ENCODE measurements at regions not wholly inside any gene's neighbourhood (a gene's known extent, or its start where the extent isn't known, plus 50 kb on each side); places are given as distances from the start of the nearest gene placed in this dataset.
"Not testable (repeated sequence)": the region's sequence is repeated elsewhere in the genome, so short reads cannot be mapped to it uniquely, and the experiment has no call there.

DNA sequence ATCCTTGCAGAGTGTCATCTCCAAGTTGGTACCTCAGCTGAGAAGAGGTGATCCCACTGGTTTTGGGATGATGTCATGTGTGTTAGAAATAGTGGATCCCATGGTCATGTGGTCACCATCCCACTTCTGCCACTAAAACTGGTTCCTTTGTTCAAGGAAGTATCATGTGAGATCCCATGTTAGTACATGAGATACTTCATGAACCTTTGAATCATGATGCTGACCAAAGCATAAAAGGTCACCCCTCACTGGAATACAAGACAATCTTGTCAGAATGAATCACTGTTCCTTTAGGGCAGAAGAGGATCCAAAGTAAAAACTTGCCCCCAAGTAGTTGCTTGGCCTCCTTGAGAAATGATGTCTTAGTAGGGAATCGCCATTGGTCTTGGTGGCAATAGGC, 150.9 kb upstream of the MOCS2 start:
- intact Hi-C loops (cut with DNase I): no loop called here
- DNase-seq: no peak

DNA sequence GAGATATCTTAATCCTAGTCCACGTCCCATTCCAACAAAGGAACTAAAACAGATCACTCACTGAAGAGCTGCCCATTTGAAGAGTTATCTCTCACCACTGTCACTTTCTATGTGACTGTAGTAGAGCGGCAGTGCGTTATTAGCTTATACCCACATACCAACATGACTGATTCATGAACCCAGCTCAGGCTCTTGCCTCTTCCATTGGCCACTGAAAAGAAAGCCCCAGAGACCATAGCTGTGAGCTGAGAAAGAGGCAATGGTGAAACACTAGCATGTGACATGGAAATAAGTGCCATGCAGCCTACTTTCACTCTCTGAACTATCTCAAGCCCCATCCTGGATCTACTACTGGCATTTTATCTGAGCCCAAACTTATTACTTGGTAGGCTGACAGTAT, 151.7 kb upstream of the MOCS2 start:
- DNase-seq: no peak
- intact Hi-C loops (cut with DNase I): no loop called here

DNA sequence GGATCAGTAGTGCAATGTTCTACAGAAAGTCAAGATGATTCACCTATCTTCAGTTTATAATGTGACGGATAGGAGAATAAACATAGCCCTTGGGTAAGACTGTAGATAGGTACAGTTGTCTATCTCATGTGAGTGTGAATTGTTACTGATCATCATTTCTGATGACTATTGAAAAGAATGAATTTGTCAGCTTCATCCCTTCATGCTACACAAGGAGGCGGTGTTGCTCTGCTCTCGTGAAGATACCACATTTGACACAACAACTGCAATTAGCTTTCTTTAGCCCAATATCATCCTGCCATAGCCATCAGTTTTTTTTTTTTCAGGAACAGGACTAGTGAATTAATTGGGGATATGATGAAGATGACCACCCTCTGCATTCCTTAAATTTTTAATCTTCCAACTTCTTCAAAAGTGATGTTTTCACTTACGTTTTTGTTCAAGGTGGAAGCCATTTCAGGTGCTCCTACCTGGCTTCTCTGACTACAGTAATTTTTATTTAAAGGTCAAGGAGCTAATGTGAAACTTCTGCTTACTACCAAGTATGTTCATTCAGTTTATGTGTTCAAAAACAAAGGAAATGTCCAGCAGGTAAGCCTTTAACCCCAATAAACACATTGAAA, 152.9 kb upstream of the MOCS2 start:
- intact Hi-C loops (cut with DNase I): no loop called here
- DNase-seq: peak in 2 of 42 donors; percentile 7 to 13

DNA sequence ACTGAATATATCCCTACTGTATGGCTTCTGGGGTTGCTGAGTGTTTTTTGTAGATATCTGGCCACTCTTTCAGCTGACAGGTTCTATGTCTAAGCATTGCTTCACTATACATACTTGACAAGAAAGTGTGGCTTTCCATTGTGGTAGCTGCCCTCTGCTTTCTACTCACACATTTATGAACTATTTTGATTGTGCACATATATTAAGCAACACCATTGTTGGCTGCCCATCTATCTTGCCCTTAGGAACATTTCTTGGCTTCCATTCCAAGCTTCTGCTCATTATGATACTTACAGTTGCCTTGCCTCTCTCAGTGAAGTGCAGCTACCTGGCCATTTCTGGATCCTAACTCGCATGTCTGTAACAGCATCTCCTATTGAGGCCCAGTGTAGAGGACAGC, 153.6 kb upstream of the MOCS2 start:
- intact Hi-C loops (cut with DNase I): no loop called here

DNA sequence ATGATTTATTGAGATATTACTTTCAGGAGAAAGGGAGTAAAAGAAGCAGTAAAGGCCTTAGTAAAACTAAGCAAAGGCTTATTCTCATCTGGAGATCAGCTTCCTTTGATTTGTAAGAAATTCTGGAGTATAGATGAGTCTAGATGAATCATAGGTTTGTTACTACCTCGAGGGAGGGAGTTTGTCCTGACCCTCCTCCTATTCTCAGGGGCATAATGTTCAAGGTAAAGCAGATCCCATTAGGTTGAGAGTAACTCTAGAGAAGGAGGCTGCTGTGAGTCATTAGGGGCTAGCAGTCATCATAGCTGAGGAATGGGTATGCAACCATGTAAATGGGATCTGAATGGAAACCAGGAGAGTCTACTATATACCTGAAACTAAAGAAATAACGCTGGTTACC, 155.5 kb upstream of the MOCS2 start:
- intact Hi-C loops (cut with DNase I): no loop called here

More for the DNA sequence above, 153.6 kb upstream of the MOCS2 start:
- DNase-seq: no peak

DNA sequence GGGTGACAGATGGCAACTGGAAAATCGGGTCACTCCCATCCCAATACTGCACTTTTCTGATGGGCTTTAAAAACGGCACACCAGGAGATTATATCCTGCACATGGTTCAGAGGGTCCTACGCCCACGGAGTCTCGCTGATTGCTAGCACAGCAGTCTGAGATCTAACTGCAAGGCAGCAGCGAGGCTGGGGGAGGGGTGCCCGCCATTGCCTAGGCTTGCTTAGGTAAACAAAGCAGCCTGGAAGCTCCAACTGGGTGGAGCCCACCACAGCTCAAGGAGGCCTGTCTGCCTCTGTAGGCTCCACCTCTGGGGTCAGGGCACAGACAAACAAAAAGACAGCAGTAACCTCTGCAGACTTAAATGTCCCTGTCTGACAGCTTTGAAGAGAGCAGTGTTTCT, 158.7 kb upstream of the MOCS2 start:
- DNase-seq; intact Hi-C loops (cut with DNase I): not testable (repeated sequence)

More for the DNA sequence above, 155.5 kb upstream of the MOCS2 start:
- DNase-seq: no peak

DNA sequence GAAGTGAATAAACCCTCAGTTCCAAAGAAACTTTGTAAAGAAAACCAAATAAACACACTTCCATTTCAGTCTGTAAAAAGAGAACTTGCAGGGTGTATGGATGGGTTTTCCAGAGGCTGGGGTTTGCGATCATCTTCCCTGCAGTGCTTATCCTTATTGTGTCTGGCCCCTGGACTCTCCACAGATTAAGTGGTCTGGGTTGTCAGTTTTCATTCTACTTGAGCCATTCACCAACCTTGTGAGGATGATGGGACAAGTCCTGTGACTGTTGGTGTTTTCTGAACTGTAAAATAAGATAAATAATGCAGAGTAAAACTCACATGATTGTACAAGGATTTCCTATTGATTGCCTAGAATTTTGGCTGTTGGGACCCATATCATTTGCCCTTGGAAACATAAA, 166.1 kb upstream of the MOCS2 start:
- no peak for DNase-seq
- intact Hi-C loops (cut with DNase I): no loop called here

DNA sequence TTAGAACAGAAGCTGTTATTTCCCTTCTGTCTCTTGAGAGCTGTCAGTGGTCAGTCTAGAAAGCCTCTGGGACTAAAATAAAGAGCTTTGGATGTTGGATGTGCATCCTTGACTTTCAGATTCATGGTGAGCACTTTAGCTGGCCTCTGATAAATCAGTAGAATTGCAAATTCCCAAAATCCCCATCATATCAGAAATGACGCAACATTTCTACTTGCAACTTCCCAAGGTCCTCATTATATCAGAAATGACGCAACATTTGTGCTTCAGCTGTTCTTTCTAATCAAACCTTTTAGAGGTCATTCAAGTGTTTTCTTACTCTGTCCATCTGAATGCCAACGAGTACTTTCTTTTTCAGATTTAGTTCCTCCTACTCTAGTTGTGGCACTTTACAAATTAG, 167.3 kb upstream of the MOCS2 start:
- no peak for DNase-seq
- intact Hi-C loops (cut with DNase I): no loop called here

DNA sequence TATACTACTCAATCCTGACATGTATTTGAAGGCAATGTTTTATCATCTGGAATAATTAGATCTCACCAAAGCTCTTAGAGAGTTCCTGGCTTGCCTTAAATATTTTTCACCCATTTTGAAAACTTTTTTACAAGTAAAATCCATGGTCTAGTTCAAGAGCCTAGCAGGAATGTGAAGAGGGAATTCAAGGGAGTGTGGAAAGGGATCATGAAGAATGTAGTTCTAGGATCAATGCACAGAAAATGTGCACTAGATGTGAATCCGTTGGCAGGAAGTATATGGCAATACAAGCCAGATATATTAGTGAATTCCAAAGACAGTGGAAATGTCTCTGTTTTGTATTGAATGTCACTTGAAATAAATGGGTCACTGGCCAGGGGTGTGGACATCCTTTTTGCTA, 167.9 kb upstream of the MOCS2 start:
- intact Hi-C loops (cut with DNase I): no loop called here
- DNase-seq: no peak

DNA sequence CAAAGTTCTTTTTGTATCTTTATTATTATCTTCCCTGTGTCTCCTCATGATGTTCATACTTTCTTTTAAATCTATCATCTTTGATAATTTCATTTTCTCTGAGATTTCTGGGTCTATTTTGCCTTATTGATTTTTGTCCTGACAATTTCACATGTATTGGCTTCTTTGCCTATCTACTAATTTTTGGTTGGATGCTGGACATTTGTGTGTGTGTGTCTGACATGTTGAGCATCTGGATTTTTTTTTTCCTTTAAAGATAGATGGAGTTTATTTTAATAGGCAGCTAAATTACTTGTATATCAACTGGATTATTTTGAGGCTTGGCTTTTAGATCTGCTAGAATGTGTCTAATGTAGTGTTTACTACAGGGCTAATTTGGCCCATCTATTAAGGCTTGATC, 178.0 kb upstream of the MOCS2 start:
- intact Hi-C loops (cut with DNase I): no loop called here
- DNase-seq: no peak

DNA sequence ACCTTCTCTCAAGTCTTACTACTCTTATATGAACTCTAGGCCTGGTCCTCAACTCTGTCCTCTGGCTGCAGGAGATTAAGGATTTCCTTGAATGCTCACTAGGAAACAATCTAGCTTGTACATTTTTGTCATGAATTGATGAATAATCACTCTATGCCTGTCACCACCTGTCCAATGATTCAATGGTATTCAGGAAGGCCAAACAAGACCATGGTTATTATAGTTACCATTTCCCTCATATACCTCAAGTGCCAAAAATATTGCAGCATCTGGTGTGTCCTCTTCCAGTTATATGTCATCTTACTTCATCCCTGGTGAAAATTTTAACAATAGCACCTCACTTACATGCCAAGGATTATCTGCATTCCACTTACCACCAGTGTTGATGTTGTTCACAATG, 179.0 kb upstream of the MOCS2 start:
- intact Hi-C loops (cut with DNase I): no loop called here
- DNase-seq: no peak

DNA sequence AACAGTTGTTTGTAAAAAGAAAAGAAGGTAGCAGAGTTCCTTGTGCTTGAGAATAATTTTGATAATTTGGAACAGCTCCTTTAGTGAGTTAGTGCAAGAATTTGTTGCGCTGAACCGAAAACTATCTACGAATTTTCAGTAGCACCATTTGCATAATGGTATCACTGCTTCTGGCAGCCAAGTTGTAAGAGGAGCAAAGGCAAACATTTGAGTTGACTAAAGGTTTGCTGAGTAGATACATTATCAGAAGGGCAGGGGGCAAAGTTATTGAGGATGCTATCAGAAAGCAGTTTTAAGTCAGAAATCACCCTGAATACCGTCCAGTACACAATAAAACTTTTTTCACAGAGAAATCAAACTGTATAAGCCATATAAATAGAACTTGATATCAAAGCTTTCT, 181.5 kb upstream of the MOCS2 start:
- intact Hi-C loops (cut with DNase I): no loop called here
- DNase-seq: no peak

DNA sequence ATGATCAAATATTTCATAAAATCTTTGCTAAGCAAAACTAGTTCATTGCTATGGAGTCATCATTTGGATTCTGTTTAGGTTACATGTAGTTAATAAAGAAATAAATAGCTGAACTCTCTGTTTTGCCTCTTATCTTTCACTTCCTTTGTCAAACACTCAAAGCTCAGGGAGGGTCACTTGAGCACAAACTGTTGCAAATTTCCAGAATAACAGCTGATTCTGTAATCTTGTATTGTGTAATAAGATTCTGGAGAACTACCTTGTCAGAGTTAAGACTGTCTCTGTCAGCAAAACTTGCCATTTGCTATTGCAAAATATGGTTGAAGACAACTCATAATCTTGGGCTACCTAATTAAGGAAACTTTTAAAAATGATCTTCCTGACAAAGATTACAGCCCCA, 182.0 kb upstream of the MOCS2 start:
- intact Hi-C loops (cut with DNase I): no loop called here
- DNase-seq: no peak

DNA sequence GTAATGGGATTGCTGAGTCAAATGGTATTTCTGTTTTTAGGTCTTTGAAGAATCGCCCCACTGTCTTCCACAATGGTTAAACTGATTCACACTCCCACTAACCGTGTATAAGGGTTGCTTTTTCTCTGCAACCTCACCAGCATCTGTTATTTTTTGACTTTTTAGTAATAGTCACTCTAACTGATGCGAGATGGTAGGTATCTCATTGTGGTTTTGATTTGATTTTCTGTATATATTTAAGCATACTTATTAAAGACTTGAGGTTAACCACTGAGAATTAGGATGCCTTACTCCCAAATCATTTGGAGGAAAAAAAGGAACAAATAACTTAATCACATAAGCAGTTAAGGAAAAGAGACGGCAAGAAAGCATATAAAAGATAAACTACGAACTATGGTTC, 181.6 kb upstream of the FST start:
- intact Hi-C loops (cut with DNase I): no loop called here
- no peak for DNase-seq

DNA sequence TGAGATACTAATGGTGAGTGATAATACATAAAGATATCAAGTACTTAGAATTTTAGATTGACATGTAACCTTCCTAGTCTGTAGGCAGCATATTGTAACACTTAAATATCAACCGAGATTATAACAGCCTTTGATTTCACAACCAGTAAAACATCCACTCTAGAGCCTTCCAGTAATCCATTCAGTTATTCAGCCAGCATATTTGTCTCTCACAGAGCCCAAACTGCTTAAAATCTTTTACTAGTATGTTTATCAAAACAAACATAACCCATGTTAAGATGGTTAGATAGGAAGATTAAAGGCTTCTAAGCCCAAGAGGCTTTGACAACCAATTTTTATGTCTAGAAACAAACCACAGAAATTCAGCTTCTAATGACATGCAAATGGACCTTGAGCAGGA, 177.9 kb upstream of the FST start:
- intact Hi-C loops (cut with DNase I): no loop called here

DNA sequence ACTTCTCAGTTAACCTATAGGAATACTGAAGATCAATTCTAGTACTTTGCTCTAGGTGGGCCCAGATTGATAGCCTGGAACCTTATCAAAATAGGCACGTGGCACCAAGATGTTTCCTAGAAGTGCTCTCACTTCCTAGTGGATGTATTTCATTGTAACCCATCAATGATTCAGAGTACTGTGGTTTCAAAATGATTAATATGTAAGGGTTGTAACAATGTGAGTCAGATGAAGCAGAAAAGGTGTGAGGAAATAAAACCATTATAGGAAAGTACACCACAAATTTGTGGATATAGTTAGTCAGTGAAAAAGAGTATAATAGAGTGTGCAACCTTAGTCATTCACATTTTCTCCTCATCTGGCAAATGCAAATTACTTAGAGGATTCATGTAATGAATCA, 177.3 kb upstream of the FST start:
- DNase-seq: no peak
- intact Hi-C loops (cut with DNase I): no loop called here

More for the DNA sequence above, 177.9 kb upstream of the FST start:
- no peak for DNase-seq

DNA sequence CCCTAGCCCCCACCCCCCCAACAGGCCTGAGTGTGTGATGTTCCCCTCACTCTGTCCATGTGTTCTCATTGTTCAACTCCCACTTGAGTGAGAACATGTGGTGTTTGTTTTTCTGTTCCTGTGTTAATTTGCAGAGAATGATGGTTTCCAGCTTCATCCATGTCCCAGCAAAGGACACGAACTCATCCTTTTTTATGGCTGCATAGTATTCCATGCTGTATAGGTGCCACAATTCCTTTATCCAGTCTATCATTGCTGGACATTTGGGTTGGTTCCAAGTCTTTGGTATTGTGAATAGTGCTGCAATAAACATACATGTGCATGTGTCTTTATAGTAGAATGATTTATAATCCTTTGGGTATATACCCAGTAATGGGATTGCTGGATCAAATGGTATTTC, 175.1 kb upstream of the FST start:
- DNase-seq; intact Hi-C loops (cut with DNase I): not testable (repeated sequence)

DNA sequence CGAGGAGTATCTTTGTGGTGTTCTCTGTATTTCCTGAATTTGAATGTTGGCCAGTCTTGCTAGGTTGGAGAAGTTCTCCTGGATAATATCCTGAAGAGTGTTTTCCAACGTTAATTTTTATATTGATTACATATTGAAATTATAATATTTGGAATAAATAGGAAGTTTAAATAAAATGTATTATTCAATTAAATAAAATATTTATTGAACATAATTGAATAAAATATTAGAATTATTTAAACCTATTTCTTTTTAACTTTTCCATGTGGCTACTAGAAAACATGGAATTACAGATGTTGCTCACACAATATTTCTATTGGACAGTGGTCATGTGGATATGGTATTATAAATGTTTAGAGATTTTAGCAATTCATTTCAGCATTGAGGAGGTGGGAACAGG, 170.8 kb upstream of the FST start:
- intact Hi-C loops (cut with DNase I): no loop called here
- no peak for DNase-seq

DNA sequence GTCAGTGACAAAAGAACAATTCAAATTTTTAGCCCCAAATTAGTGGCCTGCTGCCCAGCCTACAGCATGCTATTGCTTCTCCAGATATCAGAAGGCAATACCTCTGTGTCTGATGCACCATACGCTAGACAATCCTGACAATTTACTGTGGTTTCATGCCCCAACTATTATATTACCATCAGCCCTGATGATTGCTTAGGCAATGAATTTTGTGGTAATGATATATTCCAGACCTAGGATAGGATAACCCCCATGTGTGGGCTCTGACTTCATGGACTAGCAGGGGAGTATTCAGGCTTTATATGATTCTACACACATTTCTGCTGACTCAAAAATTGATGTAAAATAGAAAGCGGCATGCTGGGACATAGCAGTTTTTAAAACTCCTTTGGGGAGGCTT, 168.7 kb upstream of the FST start:
- DNase-seq: no peak
- intact Hi-C loops (cut with DNase I): no loop called here

DNA sequence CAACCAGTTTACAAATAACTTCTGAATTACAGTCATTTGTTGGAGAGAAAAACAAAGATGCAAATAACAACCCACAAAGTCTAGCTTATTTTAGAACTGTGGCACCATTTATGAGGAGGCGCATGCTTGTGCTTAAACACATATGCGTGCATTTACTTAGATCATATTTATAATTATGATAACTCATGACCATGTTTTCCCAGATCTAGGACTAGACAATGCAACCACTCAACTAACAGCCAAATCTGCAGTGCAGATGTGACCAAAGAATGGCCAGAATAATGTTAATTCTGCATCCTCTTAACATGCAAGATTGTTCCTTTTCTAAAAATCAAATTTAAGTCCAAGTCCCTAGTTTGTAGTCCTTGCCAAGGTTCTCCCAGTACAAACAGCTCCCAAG, 167.3 kb upstream of the FST start:
- intact Hi-C loops (cut with DNase I): no loop called here
- DNase-seq: no peak

DNA sequence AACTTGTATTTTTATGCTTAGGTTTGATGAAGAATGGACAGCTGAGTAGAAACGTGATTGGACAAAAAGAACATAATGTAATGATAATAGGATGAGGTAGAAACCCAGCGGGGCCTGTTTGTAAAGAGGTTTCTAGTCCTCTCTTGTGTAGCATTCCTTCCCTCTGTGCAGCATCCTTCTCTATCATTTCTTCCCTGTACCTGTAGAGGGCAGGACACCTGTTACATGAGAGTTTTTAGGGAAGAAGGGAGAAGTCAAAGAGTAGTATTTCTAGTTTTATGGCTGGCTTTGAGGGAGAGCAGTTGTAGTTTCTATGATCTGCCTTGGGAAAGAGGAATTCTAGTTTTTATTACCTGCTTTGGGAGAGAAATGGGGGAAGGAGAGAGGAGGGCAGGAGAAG, 162.1 kb upstream of the FST start:
- intact Hi-C loops (cut with DNase I): no loop called here
- DNase-seq: no peak

DNA sequence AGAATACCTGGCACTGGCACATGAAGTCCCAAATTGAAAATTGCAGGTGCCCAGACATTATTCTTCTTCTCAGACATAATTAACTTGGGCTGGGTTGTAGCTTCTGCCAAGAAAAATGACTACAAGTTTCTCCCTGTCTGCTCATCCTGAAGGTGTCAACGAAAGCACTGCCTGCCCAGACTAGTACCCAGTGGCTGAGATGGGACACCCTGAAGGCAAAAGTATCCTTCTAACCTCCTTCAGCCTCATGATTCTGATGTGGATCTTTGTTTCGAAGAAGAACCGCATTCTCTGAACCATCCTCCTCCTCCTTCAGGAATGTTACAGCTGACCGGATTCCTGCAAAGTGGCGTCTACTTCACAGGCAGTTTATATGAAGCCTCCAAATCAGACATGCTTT, 161.1 kb upstream of the FST start:
- intact Hi-C loops (cut with DNase I): no loop called here
- DNase-seq: no peak

All from head of caudate nucleus (tissue), 42 donors.